Type B pancreatic cell (in vitro differentiated cells): ENCODE measurements at regions not wholly inside any gene's neighbourhood (a gene's known extent, or its start where the extent isn't known, plus 50 kb on each side); places are given as distances from the start of the nearest gene placed in this dataset.

Source experiments
- DNase-seq: peaks from one replicate; pipeline ENCODE4 v3.0.0; 2021; ENCODE audit warnings: mixed read lengths; ENCODE audit not compliant: unreplicated experiment; ENCODE audit errors: extremely low spot score
- H3K27ac Mint-ChIP-seq: 2 replicates; pipeline ENCODE4 v1.8.0; 2021; ENCODE audit warnings: mild to moderate bottlenecking, mixed read lengths
- H3K27me3 Mint-ChIP-seq: 2 replicates; pipeline ENCODE4 v1.8.0; 2021; ENCODE audit warnings: mixed read lengths
- H3K36me3 Mint-ChIP-seq: 2 replicates; pipeline ENCODE4 v1.8.0; 2021; ENCODE audit warnings: mixed read lengths
- H3K4me1 Mint-ChIP-seq: one replicate; pipeline ENCODE4 v1.8.0; 2021; ENCODE audit warnings: mixed read lengths; ENCODE audit not compliant: unreplicated experiment
- H3K4me3 Mint-ChIP-seq: 2 replicates; pipeline ENCODE4 v1.8.0; 2021; ENCODE audit warnings: mild to moderate bottlenecking, mixed read lengths
- H3K9me3 Mint-ChIP-seq: 2 replicates; pipeline ENCODE4 v1.8.0; 2021; ENCODE audit warnings: mixed read lengths
- TF ChIP-seq, protein P1 (sequence below): fragments of 200-600 bp; sonication (generic); conservative IDR thresholded peaks from 2 replicates; pipeline ENCODE4 v1.5.0; 2021; ENCODE audit warnings: antibody characterized with exemption, mild to moderate bottlenecking

GRCh38 chr6:119961450-119961849 is 611.9 kb upstream of the MAN1A1 start:
- Mint-ChIP-seq H3K27me3 (no peaks in the 10 kb centered on the region), H3K4me3 (no peak overlapping the region), H3K9me3 (no peaks in the 10 kb centered on the region), H3K4me1 (no peaks in the 10 kb centered on the region), H3K36me3 (no peaks in the 10 kb centered on the region), H3K27ac (no peak overlapping the region)
- TF ChIP-seq, protein P1, sequence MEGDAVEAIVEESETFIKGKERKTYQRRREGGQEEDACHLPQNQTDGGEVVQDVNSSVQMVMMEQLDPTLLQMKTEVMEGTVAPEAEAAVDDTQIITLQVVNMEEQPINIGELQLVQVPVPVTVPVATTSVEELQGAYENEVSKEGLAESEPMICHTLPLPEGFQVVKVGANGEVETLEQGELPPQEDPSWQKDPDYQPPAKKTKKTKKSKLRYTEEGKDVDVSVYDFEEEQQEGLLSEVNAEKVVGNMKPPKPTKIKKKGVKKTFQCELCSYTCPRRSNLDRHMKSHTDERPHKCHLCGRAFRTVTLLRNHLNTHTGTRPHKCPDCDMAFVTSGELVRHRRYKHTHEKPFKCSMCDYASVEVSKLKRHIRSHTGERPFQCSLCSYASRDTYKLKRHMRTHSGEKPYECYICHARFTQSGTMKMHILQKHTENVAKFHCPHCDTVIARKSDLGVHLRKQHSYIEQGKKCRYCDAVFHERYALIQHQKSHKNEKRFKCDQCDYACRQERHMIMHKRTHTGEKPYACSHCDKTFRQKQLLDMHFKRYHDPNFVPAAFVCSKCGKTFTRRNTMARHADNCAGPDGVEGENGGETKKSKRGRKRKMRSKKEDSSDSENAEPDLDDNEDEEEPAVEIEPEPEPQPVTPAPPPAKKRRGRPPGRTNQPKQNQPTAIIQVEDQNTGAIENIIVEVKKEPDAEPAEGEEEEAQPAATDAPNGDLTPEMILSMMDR: no peak
- no peak for DNase-seq

DNA sequence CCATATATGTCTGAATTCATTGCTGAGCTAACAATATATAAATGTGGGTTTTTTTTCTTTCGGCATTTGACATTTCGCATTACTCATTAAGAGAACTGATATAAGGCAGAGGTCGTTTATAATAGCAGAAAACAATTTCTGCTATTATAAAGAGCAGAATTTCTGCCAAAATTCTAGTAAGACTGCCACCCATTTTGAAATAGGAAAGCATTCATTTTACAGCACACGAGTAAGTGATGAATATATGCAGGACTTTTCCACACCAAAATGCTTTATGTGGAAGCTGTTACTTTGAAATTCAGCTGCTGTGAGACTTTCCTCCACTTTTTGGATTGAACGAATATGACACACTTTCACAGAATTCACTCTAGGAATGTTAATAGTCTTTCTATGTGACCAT is 610.9 kb upstream of the MAN1A1 start:
- no peak for DNase-seq
- Mint-ChIP-seq H3K27me3 (no peaks in the 10 kb centered on the region), H3K4me1 (no peaks in the 10 kb centered on the region), H3K36me3 (no peaks in the 10 kb centered on the region), H3K9me3 (no peaks in the 10 kb centered on the region), H3K4me3 (no peak overlapping the region), H3K27ac (no peak overlapping the region)
- TF ChIP-seq, protein P1: no peak

DNA sequence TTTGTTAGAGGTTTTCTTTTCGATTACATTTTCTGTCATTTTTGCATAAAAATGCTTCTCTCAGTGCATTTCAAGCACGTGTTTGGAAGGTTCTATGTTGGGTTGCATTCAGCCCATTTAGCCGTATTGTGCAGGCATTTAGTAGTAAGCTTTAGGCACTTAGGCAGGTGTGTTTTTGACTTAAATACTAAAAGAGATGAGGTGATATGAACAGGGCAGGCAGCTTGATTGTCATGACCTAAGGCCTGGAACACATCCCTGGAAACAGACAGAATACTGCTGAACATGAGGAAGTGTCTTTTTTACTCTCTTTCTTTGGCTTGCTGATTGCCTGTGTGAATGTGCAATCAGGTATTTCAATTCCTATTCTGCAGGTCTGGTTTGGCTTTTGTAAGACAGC is 610.5 kb upstream of the MAN1A1 start:
- TF ChIP-seq, protein P1: no peak
- no peak for DNase-seq
- H3K9me3 Mint-ChIP-seq: no peaks in the 10 kb centered on the region
- H3K36me3 Mint-ChIP-seq: no peaks in the 10 kb centered on the region
- H3K27ac Mint-ChIP-seq: no peak overlapping the region
- no peaks in the 10 kb centered on the region for H3K4me1 Mint-ChIP-seq
- H3K4me3 Mint-ChIP-seq: no peak overlapping the region
- H3K27me3 Mint-ChIP-seq: no peaks in the 10 kb centered on the region

GRCh38 chr6:119957195-119957594 is 607.6 kb upstream of the MAN1A1 start:
- H3K9me3 Mint-ChIP-seq: no peaks in the 10 kb centered on the region
- no peak overlapping the region for H3K27ac Mint-ChIP-seq
- no peaks in the 10 kb centered on the region for H3K4me1 Mint-ChIP-seq
- no peak for DNase-seq
- TF ChIP-seq, protein P1: no peak
- no peak overlapping the region for H3K4me3 Mint-ChIP-seq
- no peaks in the 10 kb centered on the region for H3K27me3 Mint-ChIP-seq
- no peaks in the 10 kb centered on the region for H3K36me3 Mint-ChIP-seq

DNA sequence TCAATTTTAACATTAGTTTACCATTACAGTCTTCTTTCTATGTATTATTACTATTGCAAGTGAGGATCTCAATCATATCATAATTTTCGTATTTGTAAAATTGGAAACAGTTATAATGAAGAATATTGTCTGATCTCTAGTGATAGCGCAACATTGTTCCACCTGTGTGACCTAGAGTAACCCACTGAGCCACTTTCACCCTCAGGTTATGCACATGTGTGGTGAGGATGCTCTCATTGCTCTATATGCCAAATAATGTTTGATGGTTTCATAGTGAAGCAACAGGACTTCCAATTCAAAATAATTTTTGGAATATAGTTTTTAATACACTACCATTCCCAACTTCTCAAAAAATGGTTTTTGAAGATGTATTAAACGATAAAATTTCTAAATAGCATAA is 603.1 kb upstream of the MAN1A1 start:
- Mint-ChIP-seq H3K36me3 (no peaks in the 10 kb centered on the region), H3K9me3 (no peaks in the 10 kb centered on the region), H3K4me1 (no peaks in the 10 kb centered on the region), H3K27me3 (no peaks in the 10 kb centered on the region), H3K4me3 (no peak overlapping the region), H3K27ac (no peak overlapping the region)
- no peak for DNase-seq
- TF ChIP-seq, protein P1: no peak

GRCh38 chr6:119950681-119951080 is 601.1 kb upstream of the MAN1A1 start:
- Mint-ChIP-seq H3K4me1 (no peaks in the 10 kb centered on the region), H3K36me3 (no peaks in the 10 kb centered on the region), H3K27ac (no peak overlapping the region), H3K27me3 (no peaks in the 10 kb centered on the region), H3K9me3 (no peaks in the 10 kb centered on the region), H3K4me3 (no peak overlapping the region)
- TF ChIP-seq, protein P1: no peak
- DNase-seq: no peak
